Naive thymus-derived CD8-positive, alpha-beta T cell (primary cell): ENCODE measurements at regions not wholly inside any gene's neighbourhood (a gene's known extent, or its start where the extent isn't known, plus 50 kb on each side); places are given as distances from the start of the nearest gene placed in this dataset.

Experiments
- ATAC-seq, 2 donors: fragments of 150-1000 bp; cut with Tn5 transposase in 1 of 2; sonication (Bioruptor Pico), chemical (Tn5 transposase) in 1 of 2; 1 replicate in 1 of 2; 2 replicates in 1 of 2; pipeline ENCODE4 v1.10.0; 2021; ENCODE audit warnings: mild to moderate bottlenecking in 2 of 2, moderate library complexity in 2 of 2
- POLR2A ChIA-PET: fragments of 350-600 bp; sonication (Branson Sonifier 250); formaldehyde crosslinking; loops from one replicate; lab custom pipeline; 2021; ENCODE audit warnings: antibody characterized with exemption; lab: Charles Lee
- DNase-seq, 10 donors: peaks; one replicate each; pipeline versions ENCODE4 v3.0.0 to v3.0.0-alpha.2; 2020 to 2022
- H3K27ac Mint-ChIP-seq, 10 donors: one replicate each; pipeline ENCODE4 v1.8.0; 2020 to 2022; ENCODE audit warnings: mild to moderate bottlenecking in 10 of 10, mixed read lengths in 10 of 10, moderate library complexity in 4 of 10, inconsistent platforms in 1 of 10
- H3K27me3 Mint-ChIP-seq, 5 donors: one replicate each; pipeline ENCODE4 v1.8.0; 2021 to 2022; ENCODE audit warnings: mixed read lengths in 5 of 5
- H3K36me3 Mint-ChIP-seq, 3 donors: one replicate each; pipeline ENCODE4 v1.8.0; 2020 to 2022; ENCODE audit warnings: mixed read lengths in 3 of 3, mild to moderate bottlenecking in 2 of 3, inconsistent platforms in 1 of 3
- H3K4me1 Mint-ChIP-seq, 4 donors: one replicate each; pipeline ENCODE4 v1.8.0; 2021 to 2022; ENCODE audit warnings: mixed read lengths in 4 of 4
- H3K4me3 Mint-ChIP-seq, 10 donors: one replicate each; pipeline ENCODE4 v1.8.0; 2020 to 2022; ENCODE audit warnings: mild to moderate bottlenecking in 10 of 10, mixed read lengths in 10 of 10, moderate library complexity in 6 of 10, inconsistent platforms in 1 of 10
- H3K9me3 Mint-ChIP-seq, 9 donors: one replicate each; pipeline ENCODE4 v1.8.0; 2020 to 2022; ENCODE audit warnings: mixed read lengths in 9 of 9, mild to moderate bottlenecking in 3 of 9, inconsistent platforms in 1 of 9, moderate library complexity in 1 of 9

DNA sequence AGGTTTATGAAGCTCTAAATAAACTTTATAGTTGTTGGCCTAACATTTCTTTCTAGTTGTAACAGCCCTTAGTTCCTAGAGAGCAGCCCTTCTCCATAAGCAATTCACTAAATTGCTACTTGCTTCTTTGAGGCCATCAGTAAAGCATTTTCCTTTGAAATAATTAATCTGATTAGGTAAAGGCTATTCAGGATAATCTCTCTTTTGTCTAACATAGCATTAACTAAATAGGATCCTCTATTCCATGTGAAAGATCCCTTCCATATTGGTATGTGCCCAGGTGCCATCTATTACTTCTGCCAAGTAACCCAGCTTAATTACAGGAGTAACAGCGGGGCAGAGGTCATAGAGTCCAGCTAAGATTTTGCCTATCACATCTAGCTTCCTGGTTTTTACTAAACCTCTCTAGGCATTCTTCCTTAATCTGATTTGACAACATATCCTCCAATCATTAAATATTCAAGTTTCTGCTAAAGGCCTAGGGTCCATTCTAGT is 1408.0 kb downstream of the PCDH18 start:
- DNase-seq: no peak
- POLR2A ChIA-PET: no interaction called here
- H3K4me1 Mint-ChIP-seq: no peaks in the 10 kb centered on the region
- no peak for ATAC-seq
- H3K9me3 Mint-ChIP-seq: peaks cover 0 to 27% (median 4%) of the 10 kb centered on the region in 9 donors
- no peak overlapping the region for H3K4me3 Mint-ChIP-seq
- H3K27me3 Mint-ChIP-seq: no peaks in the 10 kb centered on the region
- H3K27ac Mint-ChIP-seq: no peak overlapping the region
- no peaks in the 10 kb centered on the region for H3K36me3 Mint-ChIP-seq

DNA sequence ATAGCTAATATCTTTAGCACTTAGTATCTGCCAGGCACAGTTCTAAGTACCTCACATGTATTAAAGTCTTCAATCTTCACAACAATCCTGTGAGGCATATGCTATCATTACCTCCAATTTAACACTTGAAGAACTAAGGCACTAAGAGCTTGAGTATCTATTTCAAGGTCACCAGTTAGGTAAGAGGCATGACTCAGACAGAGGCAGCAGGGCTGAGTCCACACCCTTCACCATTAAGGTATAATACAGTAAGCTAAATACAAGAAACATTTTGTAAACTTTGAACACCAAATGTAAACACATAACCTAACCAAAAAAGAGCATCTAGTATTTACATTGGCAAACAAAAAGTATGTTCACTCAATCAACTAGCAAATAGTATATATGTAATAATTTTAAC is 1410.9 kb downstream of the PCDH18 start:
- peaks cover 0 to 26% (median 4%) of the 10 kb centered on the region in 9 donors for H3K9me3 Mint-ChIP-seq
- ATAC-seq (no peak), DNase-seq (no peak)
- H3K4me3 Mint-ChIP-seq: no peak overlapping the region
- no peaks in the 10 kb centered on the region for H3K36me3 Mint-ChIP-seq
- H3K27me3 Mint-ChIP-seq: no peaks in the 10 kb centered on the region
- no peaks in the 10 kb centered on the region for H3K4me1 Mint-ChIP-seq
- no peak overlapping the region for H3K27ac Mint-ChIP-seq
- POLR2A ChIA-PET: no interaction called here

DNA sequence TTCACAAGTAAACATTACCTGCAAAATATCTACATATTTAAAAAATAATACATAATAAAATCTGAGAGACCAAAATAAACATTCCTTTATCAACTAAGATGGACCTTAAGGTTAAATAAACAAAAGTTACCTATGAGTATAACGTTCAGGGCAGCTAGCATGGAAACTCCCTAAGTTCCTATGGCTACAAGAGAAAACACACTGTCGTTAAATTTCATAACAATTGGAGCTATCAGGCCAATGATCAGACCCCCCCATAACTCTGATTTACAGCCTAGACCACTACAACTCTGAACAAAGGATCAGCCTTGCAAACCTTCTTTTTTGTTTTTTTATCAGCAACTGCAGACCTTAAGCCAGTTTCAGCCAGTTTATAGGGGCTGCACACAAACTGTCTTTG is 1418.4 kb downstream of the PCDH18 start:
- no peaks in the 10 kb centered on the region for H3K4me1 Mint-ChIP-seq
- no peaks in the 10 kb centered on the region for H3K27me3 Mint-ChIP-seq
- no peak for DNase-seq
- no peak overlapping the region for H3K4me3 Mint-ChIP-seq
- POLR2A ChIA-PET: no interaction called here
- H3K36me3 Mint-ChIP-seq: no peaks in the 10 kb centered on the region
- ATAC-seq: no peak
- peaks cover 0 to 7% (median 0%) of the 10 kb centered on the region in 9 donors for H3K9me3 Mint-ChIP-seq
- H3K27ac Mint-ChIP-seq: no peak overlapping the region

DNA sequence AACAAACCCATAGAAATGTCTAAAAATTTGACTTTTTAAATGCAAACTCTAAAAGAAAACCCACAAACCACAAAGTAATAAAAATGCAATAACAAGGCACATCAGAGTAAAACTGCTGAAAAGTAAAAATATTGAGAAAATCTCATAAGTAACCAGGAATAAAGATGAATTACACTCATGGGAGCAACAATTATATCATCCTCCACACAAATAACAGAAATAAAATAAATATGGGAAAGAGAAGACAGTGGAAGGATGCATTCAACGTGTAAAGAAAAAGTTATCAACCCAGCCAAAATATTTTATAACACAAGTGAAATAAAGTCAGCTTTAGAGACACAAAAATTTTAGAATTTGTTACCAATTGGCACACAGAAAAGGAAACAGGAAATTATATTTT is 1420.2 kb downstream of the PCDH18 start:
- Mint-ChIP-seq H3K4me1 (no peaks in the 10 kb centered on the region), H3K4me3 (no peak overlapping the region), H3K27me3 (no peaks in the 10 kb centered on the region), H3K9me3 (peaks cover 0 to 7% (median 0%) of the 10 kb centered on the region in 9 donors), H3K27ac (no peak overlapping the region), H3K36me3 (no peaks in the 10 kb centered on the region)
- POLR2A ChIA-PET: no interaction called here
- DNase-seq (no peak), ATAC-seq (no peak)

DNA sequence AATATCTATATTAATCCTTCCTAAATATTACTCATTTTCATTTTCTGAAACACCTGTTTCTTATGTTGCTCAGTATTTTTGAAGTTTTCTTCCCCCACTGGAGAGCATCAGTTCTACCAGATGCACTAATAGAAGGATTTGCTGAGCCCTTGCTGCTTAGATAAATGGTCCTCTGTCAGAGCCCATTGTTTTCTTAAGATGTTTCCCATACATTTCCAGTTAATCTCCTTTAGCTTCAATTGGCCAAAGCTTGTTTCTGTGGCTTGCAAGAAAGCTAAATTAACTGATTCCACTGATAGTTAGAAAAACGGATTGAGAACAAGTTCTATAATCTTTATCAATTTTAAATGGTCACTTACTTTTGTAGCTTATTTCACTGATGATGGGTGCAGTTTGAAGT is 1425.5 kb downstream of the PCDH18 start:
- Mint-ChIP-seq H3K4me3 (no peak overlapping the region), H3K4me1 (no peaks in the 10 kb centered on the region), H3K27me3 (no peaks in the 10 kb centered on the region), H3K36me3 (no peaks in the 10 kb centered on the region), H3K9me3 (peaks cover 0 to 3% (median 0%) of the 10 kb centered on the region in 9 donors), H3K27ac (no peak overlapping the region)
- DNase-seq (no peak), ATAC-seq (no peak)
- POLR2A ChIA-PET: no interaction called here

DNA sequence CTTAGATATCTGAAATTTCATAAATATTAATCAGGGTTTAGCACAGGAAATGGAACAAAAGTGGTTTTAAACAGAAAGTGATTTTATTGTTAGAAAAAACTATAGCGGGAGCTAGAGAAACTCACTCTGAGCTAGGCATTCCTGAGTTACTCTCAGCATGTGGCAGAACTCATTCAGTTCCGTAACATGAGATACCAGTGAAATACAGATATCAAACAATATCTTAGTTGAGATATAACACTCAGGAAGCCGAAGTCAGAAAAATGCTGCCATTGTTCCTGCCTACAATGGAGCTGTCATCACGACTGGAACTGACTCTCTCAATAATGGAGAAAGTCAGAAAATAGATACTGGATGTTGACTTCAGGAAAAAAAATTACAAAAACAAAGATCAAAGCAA is 1428.7 kb downstream of the PCDH18 start:
- Mint-ChIP-seq H3K4me1 (no peaks in the 10 kb centered on the region), H3K36me3 (no peaks in the 10 kb centered on the region), H3K27me3 (no peaks in the 10 kb centered on the region), H3K4me3 (no peak overlapping the region), H3K9me3 (peaks cover 0 to 8% (median 0%) of the 10 kb centered on the region in 9 donors), H3K27ac (no peak overlapping the region)
- ATAC-seq: no peak
- POLR2A ChIA-PET: no interaction called here
- no peak for DNase-seq

DNA sequence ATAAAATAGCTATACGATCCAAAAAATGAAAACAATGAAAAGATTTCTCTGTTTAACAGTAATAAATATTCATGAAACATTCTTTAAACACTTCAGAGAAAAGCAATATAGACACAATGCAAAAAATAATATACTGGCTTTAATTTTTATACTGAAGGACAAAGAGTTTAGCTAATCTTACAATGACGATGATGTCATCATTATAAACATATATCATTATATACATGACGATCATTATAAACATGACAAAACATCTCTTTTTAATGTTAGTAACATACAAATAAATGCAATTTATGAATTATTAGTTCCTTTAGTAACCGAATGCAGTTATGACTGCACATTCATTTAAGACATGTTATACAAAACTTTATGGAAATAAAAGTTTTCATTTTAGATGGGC is 1434.6 kb downstream of the PCDH18 start:
- Mint-ChIP-seq H3K4me3 (no peak overlapping the region), H3K27ac (no peak overlapping the region), H3K27me3 (no peaks in the 10 kb centered on the region), H3K4me1 (no peaks in the 10 kb centered on the region), H3K9me3 (peaks cover 0 to 10% (median 5%) of the 10 kb centered on the region in 9 donors), H3K36me3 (no peaks in the 10 kb centered on the region)
- no peak for DNase-seq
- no peak for ATAC-seq
- POLR2A ChIA-PET: no interaction called here

DNA sequence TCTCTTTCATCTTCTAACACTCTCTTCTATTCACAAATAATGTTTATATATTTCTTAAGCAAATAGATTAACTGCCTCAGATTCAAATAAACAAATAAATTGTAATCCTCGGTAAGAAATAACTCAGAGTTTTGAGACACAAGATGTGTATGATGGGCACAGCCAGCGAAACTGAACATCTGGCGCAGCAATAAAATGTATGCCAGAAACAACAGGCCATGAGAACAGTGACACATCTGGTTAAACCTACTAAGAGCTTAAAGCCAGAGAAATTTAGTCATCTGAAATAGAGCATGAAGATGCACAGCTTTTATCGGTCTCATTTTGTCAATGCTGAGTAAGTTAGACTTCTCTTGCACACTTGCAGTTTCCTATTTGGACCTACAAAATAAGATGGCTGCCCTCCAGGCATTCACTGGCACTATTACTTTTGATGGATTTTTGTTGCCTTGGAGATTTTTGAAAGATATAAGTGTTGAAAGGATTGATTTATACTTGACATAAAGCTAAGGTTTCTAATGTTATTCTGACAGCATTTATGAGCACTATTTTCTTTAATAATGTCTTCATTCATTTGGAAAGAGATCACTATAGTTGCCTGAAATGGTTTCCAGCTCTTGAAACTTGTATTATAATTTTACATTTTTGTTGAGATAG is 1444.0 kb downstream of the PCDH18 start:
- H3K4me3 Mint-ChIP-seq: no peak overlapping the region
- H3K9me3 Mint-ChIP-seq: peaks cover 0 to 5% (median 1%) of the 10 kb centered on the region in 9 donors
- no peak for DNase-seq
- H3K4me1 Mint-ChIP-seq: no peaks in the 10 kb centered on the region
- H3K36me3 Mint-ChIP-seq: no peaks in the 10 kb centered on the region
- no peaks in the 10 kb centered on the region for H3K27me3 Mint-ChIP-seq
- POLR2A ChIA-PET: interaction anchor here (0.5 kb wide), 1 partner anchor 764 kb away, joined by 5 read pairs; no protein-coding TSS in a partner anchor
- no peak overlapping the region for H3K27ac Mint-ChIP-seq
- no peak for ATAC-seq

DNA sequence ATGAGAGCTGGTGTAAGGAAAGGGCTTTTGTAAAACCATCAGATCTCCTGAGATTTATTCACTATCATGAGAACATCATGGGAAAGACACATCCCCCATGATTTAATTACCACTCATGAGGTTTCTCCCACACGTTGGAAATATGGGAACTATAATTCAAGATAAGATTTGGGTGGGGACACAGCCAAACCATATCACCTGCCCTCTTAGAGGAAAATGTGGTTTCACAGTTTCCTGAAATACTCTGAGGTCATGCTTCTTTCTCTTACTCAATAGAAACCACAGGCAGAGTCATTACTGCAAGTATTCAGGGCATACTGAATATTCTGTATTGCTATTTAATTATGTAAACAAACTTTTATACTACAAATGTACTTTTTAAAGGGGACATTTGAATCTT is 1453.3 kb downstream of the PCDH18 start:
- no peak overlapping the region for H3K27ac Mint-ChIP-seq
- POLR2A ChIA-PET: no interaction called here
- H3K9me3 Mint-ChIP-seq: peaks cover 0 to 15% (median 4%) of the 10 kb centered on the region in 9 donors
- no peaks in the 10 kb centered on the region for H3K36me3 Mint-ChIP-seq
- no peak overlapping the region for H3K4me3 Mint-ChIP-seq
- no peak for DNase-seq
- no peaks in the 10 kb centered on the region for H3K27me3 Mint-ChIP-seq
- H3K4me1 Mint-ChIP-seq: no peaks in the 10 kb centered on the region
- no peak for ATAC-seq

DNA sequence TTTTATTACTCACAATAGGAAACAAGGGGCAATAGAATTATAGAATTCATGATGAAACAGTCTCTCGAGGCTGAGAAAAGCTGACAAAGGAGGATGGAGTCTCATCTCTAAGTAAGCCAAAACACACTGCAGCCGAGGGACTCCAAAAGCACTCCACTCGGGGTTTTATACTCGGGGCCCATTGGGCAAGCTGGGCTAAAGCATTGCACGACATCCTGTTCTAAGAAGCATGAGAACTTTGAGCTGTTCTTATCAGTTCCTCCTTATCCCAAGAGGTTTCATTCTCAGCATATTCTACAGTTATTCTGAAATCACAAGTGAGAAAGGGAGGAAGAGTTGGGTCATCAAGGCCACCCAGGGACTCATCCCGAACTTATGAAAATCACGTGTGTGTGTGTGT is 1475.5 kb downstream of the PCDH18 start:
- no peak for ATAC-seq
- Mint-ChIP-seq H3K4me1 (no peaks in the 10 kb centered on the region), H3K9me3 (peaks cover 0 to 6% (median 0%) of the 10 kb centered on the region in 9 donors), H3K36me3 (no peaks in the 10 kb centered on the region), H3K27ac (no peak overlapping the region), H3K27me3 (no peaks in the 10 kb centered on the region), H3K4me3 (no peak overlapping the region)
- DNase-seq: no peak
- POLR2A ChIA-PET: no interaction called here

DNA sequence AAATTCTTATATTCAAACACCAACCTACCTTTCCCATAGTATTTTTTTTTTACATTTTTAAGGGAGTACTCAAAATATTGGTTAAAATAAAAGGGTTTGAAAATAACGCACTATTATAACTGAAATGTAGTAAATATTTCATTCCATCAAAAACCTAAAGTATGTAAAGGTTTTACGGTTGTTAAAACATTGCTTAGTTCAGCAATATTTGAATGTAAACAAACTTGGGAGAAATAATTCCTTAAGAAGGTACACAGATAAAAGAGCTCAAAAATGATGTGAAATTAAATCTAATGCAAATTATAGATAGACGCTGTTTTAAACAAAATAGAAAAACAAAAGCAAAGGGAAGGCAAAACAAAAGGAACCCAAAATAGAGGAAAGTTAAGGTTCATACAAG is 1476.9 kb downstream of the PCDH18 start:
- Mint-ChIP-seq H3K4me1 (no peaks in the 10 kb centered on the region), H3K9me3 (peaks cover 0 to 6% (median 0%) of the 10 kb centered on the region in 9 donors), H3K36me3 (no peaks in the 10 kb centered on the region), H3K4me3 (no peak overlapping the region), H3K27me3 (no peaks in the 10 kb centered on the region), H3K27ac (no peak overlapping the region)
- ATAC-seq (no peak), DNase-seq (no peak)
- POLR2A ChIA-PET: no interaction called here

DNA sequence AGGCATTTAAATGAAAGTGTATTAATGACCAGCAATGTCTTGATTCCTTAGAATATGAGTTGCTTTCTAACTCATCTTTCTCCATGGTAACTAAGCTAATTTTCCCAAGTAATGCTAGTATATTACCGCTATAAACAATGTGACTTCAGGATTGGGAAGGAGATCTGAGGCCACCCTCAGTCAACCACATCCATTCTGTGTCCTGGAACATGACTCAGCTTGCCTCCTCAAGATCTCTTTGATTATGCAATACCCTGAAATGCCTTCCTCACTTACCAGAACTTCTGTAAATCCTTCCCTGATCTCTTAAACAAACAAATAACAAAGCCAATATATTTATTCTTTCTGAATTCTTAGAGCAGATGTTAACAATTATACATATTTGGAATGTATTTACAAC is 1495.5 kb downstream of the PCDH18 start:
- no peaks in the 10 kb centered on the region for H3K36me3 Mint-ChIP-seq
- ATAC-seq (no peak), DNase-seq (no peak)
- POLR2A ChIA-PET: no interaction called here
- H3K4me3 Mint-ChIP-seq: no peak overlapping the region
- H3K27ac Mint-ChIP-seq: no peak overlapping the region
- peaks cover 0 to 10% (median 2%) of the 10 kb centered on the region in 9 donors for H3K9me3 Mint-ChIP-seq
- no peaks in the 10 kb centered on the region for H3K27me3 Mint-ChIP-seq
- H3K4me1 Mint-ChIP-seq: no peaks in the 10 kb centered on the region

DNA sequence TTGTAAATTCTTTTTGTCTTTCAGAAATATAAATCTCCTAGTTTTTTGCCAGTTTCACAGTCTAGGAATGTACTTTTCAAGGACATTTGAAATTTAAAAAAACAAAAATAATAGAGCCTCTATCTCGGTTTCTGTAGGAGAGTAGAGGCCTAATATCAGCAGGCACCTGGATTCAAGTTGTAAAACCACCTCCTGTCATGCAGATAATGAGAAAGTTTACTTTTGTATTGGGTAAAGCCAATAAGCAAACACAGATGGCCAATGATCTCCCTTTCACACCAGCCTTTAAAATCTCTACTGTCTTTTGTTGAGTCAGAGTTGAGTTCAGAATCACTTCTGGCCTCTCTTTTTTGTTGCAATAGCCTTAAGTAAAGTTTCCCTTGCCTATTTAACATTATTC is 1499.9 kb downstream of the PCDH18 start:
- no peaks in the 10 kb centered on the region for H3K36me3 Mint-ChIP-seq
- H3K27ac Mint-ChIP-seq: no peak overlapping the region
- no peaks in the 10 kb centered on the region for H3K4me1 Mint-ChIP-seq
- DNase-seq: no peak
- no peak overlapping the region for H3K4me3 Mint-ChIP-seq
- POLR2A ChIA-PET: no interaction called here
- H3K9me3 Mint-ChIP-seq: peaks cover 0 to 16% (median 5%) of the 10 kb centered on the region in 9 donors
- H3K27me3 Mint-ChIP-seq: no peaks in the 10 kb centered on the region
- ATAC-seq: no peak

DNA sequence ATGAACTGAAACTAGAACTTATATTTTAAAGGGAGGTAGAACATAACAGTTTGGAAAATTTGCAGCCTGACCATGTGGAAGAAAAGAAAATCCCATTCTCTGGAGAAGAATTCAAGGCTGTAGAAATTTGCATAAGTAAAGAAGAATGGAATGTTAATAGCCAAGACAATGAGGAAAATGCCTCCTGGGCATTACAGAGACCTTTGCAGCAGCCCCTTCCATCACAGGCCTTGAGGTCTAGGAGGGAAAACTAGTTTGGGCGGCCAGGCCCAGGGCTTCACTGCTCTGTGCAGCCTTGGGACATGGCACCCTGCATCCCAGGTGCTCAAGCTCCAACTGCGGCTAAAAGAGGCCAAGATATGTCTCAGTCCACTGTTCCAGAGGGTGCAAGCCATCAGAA is 1506.8 kb downstream of the PCDH18 start:
- Mint-ChIP-seq H3K4me3 (no peak overlapping the region), H3K4me1 (no peaks in the 10 kb centered on the region), H3K27ac (no peak overlapping the region), H3K27me3 (no peaks in the 10 kb centered on the region), H3K9me3 (peaks cover 9 to 32% (median 19%) of the 10 kb centered on the region in 9 donors), H3K36me3 (peaks cover 0 to 5% (median 0%) of the 10 kb centered on the region in 3 donors)
- peak in 1 of 2 donors; percentile 20 for ATAC-seq
- no peak for DNase-seq
- POLR2A ChIA-PET: no interaction called here
